C4-2B (cell line): ENCODE measurements at regions not wholly inside any gene's neighbourhood (a gene's known extent, or its start where the extent isn't known, plus 50 kb on each side); places are given as distances from the start of the nearest gene placed in this dataset.

Experiments used
- H3K27ac ChIP-seq: fragments of 450-650 bp; 2 replicates; pipeline ENCODE4 v1.5.1; 2017
- CTCF ChIP-seq: fragments of 450-650 bp; conservative IDR thresholded peaks from 2 replicates; pipeline ENCODE4 v1.5.1; 2017; ENCODE audit warnings: mild to moderate bottlenecking
- ZFX ChIP-seq: fragments of 450-650 bp; IDR thresholded peaks from 2 replicates; pipeline ENCODE4 v1.6.1; 2017

- no peak for TF ChIP-seq CTCF
- TF ChIP-seq ZFX: no peak
- no peak overlapping the region for H3K27ac ChIP-seq
These were observed 95.3 kb downstream of the SEM1 start for GRCh38 chr7:96614154-96614867.

- H3K27ac ChIP-seq: no peak overlapping the region
- TF ChIP-seq ZFX (no peak), CTCF (no peak)
These were observed 97.6 kb downstream of the SEM1 start for GRCh38 chr7:96612034-96612433.

- no peak for TF ChIP-seq CTCF
- no peak for TF ChIP-seq ZFX
- no peak overlapping the region for H3K27ac ChIP-seq
These were observed 104.5 kb downstream of the SEM1 start for GRCh38 chr7:96605045-96605716.

GRCh38 chr7:96599288-96599936, 110.2 kb downstream of the SEM1 start:
- H3K27ac ChIP-seq: no peak overlapping the region
- TF ChIP-seq CTCF (no peak), ZFX (no peak)

- TF ChIP-seq CTCF: no peak
- H3K27ac ChIP-seq: no peak overlapping the region
These were observed 111.2 kb downstream of the SEM1 start for GRCh38 chr7:96598421-96598820.

GRCh38 chr7:96596120-96596826, 113.4 kb downstream of the SEM1 start:
- TF ChIP-seq ZFX (no peak), CTCF (peak; percentile 79)
- no peak overlapping the region for H3K27ac ChIP-seq
